Colonic mucosa (tissue), 4 donors: ENCODE measurements at regions not wholly inside any gene's neighbourhood (a gene's known extent, or its start where the extent isn't known, plus 50 kb on each side); places are given as distances from the start of the nearest gene placed in this dataset.

ENCODE experiments used
- DNase-seq: peaks from one replicate; pipeline ENCODE4 v3.0.0-alpha.2; 2020
- H3K27ac ChIP-seq: fragments of 200-600 bp; one replicate; pipeline ENCODE4 v1.8.0; 2021
- H3K27me3 ChIP-seq: fragments of 200-600 bp; one replicate; pipeline ENCODE4 v1.8.0; 2021
- H3K36me3 ChIP-seq: fragments of 200-600 bp; one replicate; pipeline ENCODE4 v1.8.0; 2021
- H3K4me1 ChIP-seq: fragments of 200-600 bp; one replicate; pipeline ENCODE4 v1.8.0; 2021; ENCODE audit warnings: mild to moderate bottlenecking
- H3K4me3 ChIP-seq: fragments of 200-600 bp; one replicate; pipeline ENCODE4 v1.8.0; 2021
- H3K9ac ChIP-seq, 2 donors: one replicate each; pipeline ENCODE4 v1.7.0; 2013; ENCODE audit warnings: control low read depth in 2 of 2, low read depth in 2 of 2, low read length in 2 of 2
- H3K9me3 ChIP-seq: fragments of 200-600 bp; one replicate; pipeline ENCODE4 v1.8.0; 2021
- CTCF ChIP-seq: fragments of 200-600 bp; IDR thresholded peaks from one replicate; pipeline ENCODE4 v1.8.0; 2022; ENCODE audit warnings: antibody characterized with exemption, mild to moderate bottlenecking
- intact Hi-C: fragments of 100-400 bp; cut with DNase I; formaldehyde crosslinking; loops from one replicate; pipeline ENCODE4 v1.14.1; 2022
- donor health status: healthy.
- donor health status: DM: no; HTN: no; CAD: no.
- donor health status: DM: no; HTN: no; CAD: no.

GRCh38 chr16:73434621-73435020 lies 386.7 kb upstream of the ZFHX3 start:
- H3K27me3 ChIP-seq: no peaks in the 10 kb centered on the region
- no peak overlapping the region for H3K9ac ChIP-seq
- no peaks in the 10 kb centered on the region for H3K4me1 ChIP-seq
- no peak for TF ChIP-seq CTCF
- H3K27ac ChIP-seq: no peak overlapping the region
- no peak for DNase-seq
- H3K9me3 ChIP-seq: no peaks in the 10 kb centered on the region
- intact Hi-C loops: no loop called here
- no peaks in the 10 kb centered on the region for H3K36me3 ChIP-seq
- no peak overlapping the region for H3K4me3 ChIP-seq

GRCh38 chr16:73433731-73434307 lies 385.9 kb upstream of the ZFHX3 start:
- no peak for TF ChIP-seq CTCF

GRCh38 chr16:73432850-73433730 lies 385.2 kb upstream of the ZFHX3 start:
- no peak for TF ChIP-seq CTCF
- intact Hi-C loops: no loop called here

More at GRCh38 chr16:73433731-73434307, 385.9 kb upstream of the ZFHX3 start:
- no peak overlapping the region for H3K27ac ChIP-seq
- H3K9me3 ChIP-seq: no peaks in the 10 kb centered on the region
- intact Hi-C loops: no loop called here
- H3K36me3 ChIP-seq: no peaks in the 10 kb centered on the region
- no peaks in the 10 kb centered on the region for H3K4me1 ChIP-seq
- no peaks in the 10 kb centered on the region for H3K27me3 ChIP-seq
- DNase-seq: no peak
- no peak overlapping the region for H3K9ac ChIP-seq
- H3K4me3 ChIP-seq: no peak overlapping the region

GRCh38 chr16:73430138-73430537 lies 382.2 kb upstream of the ZFHX3 start:
- no peak for TF ChIP-seq CTCF
- H3K9ac ChIP-seq: no peak overlapping the region
- no peaks in the 10 kb centered on the region for H3K36me3 ChIP-seq
- intact Hi-C loops: no loop called here
- H3K4me3 ChIP-seq: no peak overlapping the region
- no peaks in the 10 kb centered on the region for H3K9me3 ChIP-seq
- no peak for DNase-seq
- no peak overlapping the region for H3K27ac ChIP-seq
- no peaks in the 10 kb centered on the region for H3K4me1 ChIP-seq
- no peaks in the 10 kb centered on the region for H3K27me3 ChIP-seq

More at GRCh38 chr16:73432850-73433730, 385.2 kb upstream of the ZFHX3 start:
- Histone ChIP-seq H3K27ac (no peak overlapping the region), H3K36me3 (no peaks in the 10 kb centered on the region), H3K9me3 (no peaks in the 10 kb centered on the region), H3K4me3 (no peak overlapping the region), H3K9ac (no peak overlapping the region), H3K4me1 (no peaks in the 10 kb centered on the region), H3K27me3 (no peaks in the 10 kb centered on the region)
- DNase-seq: no peak

- H3K4me1 ChIP-seq: no peaks in the 10 kb centered on the region
- intact Hi-C loops: no loop called here
- TF ChIP-seq CTCF: no peak
Observed at GRCh38 chr16:73428121-73428520, 380.2 kb upstream of the ZFHX3 start.

More at GRCh38 chr16:73428121-73428520, 380.2 kb upstream of the ZFHX3 start:
- H3K36me3 ChIP-seq: no peaks in the 10 kb centered on the region
- H3K27me3 ChIP-seq: no peaks in the 10 kb centered on the region
- H3K4me3 ChIP-seq: no peak overlapping the region
- H3K9me3 ChIP-seq: no peaks in the 10 kb centered on the region
- no peak overlapping the region for H3K27ac ChIP-seq
- no peak overlapping the region for H3K9ac ChIP-seq
- DNase-seq: no peak
